Adrenal gland (tissue), 9 donors: ENCODE measurements at regions not wholly inside any gene's neighbourhood (a gene's known extent, or its start where the extent isn't known, plus 50 kb on each side); places are given as distances from the start of the nearest gene placed in this dataset.
"Not testable (repeated sequence)": the region's sequence is repeated elsewhere in the genome, so short reads cannot be mapped to it uniquely, and the experiment has no call there.

Source experiments
- DNase-seq, 7 donors: peaks; one replicate each; pipeline ENCODE4 v3.0.0-alpha.2; 2019 to 2020
- H3K27ac ChIP-seq, 5 donors: fragments of 200-600 bp; sonication (generic) in 4 of 5; 1 replicate in 3 of 5; 2 replicates in 2 of 5; pipeline versions ENCODE4 v1.5.1 to v1.8.0; 2016 to 2020; ENCODE audit warnings: mild to moderate bottlenecking in 1 of 5
- H3K27me3 ChIP-seq: fragments of 200-600 bp; 2 replicates; pipeline ENCODE4 v1.8.0; 2021
- H3K36me3 ChIP-seq, 2 donors: fragments of 200-600 bp; replicated peaks in 1 of 2; 1 replicate in 1 of 2; 2 replicates in 1 of 2; pipeline versions ENCODE4 v1.5.1 to v1.8.0; 2018 to 2022
- H3K4me1 ChIP-seq, 2 donors: fragments of 200-600 bp; replicated peaks in 1 of 2; 1 replicate in 1 of 2; 2 replicates in 1 of 2; pipeline versions ENCODE4 v1.5.1 to v1.8.0; 2018 to 2021
- H3K4me3 ChIP-seq, 4 donors: fragments of 200-600 bp; sonication (generic) in 3 of 4; one replicate each; pipeline ENCODE4 v1.5.1; 2016 to 2018
- H3K9me3 ChIP-seq, 3 donors: fragments of 200-600 bp; sonication (generic) in 1 of 3; replicated peaks in 1 of 3; 1 replicate in 2 of 3; 2 replicates in 1 of 3; pipeline versions ENCODE4 v1.5.1 to v1.8.0; 2016 to 2021
- POLR2A ChIP-seq, 2 donors: fragments of 450-650 bp; IDR thresholded peaks; one replicate each; pipeline ENCODE4 v1.6.1; 2017; ENCODE audit warnings: antibody characterized with exemption in 2 of 2, mild to moderate bottlenecking in 2 of 2, moderate library complexity in 1 of 2
- WGBS, 4 donors: extraction: QIAGEN DNeasy Blood & Tissue Kit in 2 of 4; methylation state at CpG; one replicate each; pipeline versions ENCODE4 v1.1.5 to v1.1.7; 2013 to 2017; 5-methylcytosine and 5-hydroxymethylcytosine counted together
- intact Hi-C, 2 donors: fragments of 100-400 bp; cut with DNase I; formaldehyde crosslinking; loops; one replicate each; pipeline versions ENCODE4 v1.14.1 to v1.15.0; 2022 to 2023
- TF ChIP-seq, protein P1 (sequence below), 6 experiments: fragments of 450-650 bp in 4 of 6; fragments of 200-600 bp in 2 of 6; sonication (generic) in 1 of 6; IDR thresholded peaks; 1 replicate in 5 of 6; 2 replicates in 1 of 6; pipeline versions ENCODE4 v1.5.1 to v1.8.0; 2016 to 2021; ENCODE audit warnings: antibody characterized with exemption in 6 of 6, mild to moderate bottlenecking in 2 of 6, moderate library complexity in 1 of 6
- donor health status: healthy with polysubstance abuse.
- donor health status: Bipolar disorder and iron deficiency.
- donor health status: DM: yes; HTN: yes; CAD: no.
- donor health status: DM: no; HTN: no; CAD: no.
- donor health status: DM: no; HTN: no; CAD: no.

DNA sequence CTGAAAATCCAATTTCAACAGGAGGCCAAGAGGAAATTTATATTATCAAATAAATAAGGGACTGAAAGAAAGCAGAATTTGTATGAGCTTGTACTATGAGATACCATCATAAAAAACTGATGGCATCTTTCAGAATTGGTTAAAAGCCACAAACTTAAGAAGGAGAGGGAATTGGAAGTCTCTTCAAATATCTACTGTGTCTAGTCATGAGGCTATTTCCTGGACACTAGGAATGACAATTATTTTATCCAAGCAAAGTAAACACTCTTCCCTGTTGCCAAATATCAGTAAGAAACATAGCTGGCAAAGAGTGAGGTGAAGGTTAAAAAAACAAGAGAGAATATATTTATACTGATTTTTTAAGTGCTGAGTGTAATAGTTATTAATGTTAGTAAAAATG is 101.5 kb upstream of the ARRDC3 start:
- Histone ChIP-seq H3K27ac (no peak overlapping the region), H3K9me3 (no peaks in the 10 kb centered on the region), H3K27me3 (no peaks in the 10 kb centered on the region), H3K4me1 (no peaks in the 10 kb centered on the region), H3K36me3 (no peaks in the 10 kb centered on the region), H3K4me3 (no peak overlapping the region)
- no peak for DNase-seq
- intact Hi-C loops, result no loop called here
- no peak for TF ChIP-seq POLR2A (IDR thresholded peaks at IDR 0.05)
- TF ChIP-seq, protein P1, sequence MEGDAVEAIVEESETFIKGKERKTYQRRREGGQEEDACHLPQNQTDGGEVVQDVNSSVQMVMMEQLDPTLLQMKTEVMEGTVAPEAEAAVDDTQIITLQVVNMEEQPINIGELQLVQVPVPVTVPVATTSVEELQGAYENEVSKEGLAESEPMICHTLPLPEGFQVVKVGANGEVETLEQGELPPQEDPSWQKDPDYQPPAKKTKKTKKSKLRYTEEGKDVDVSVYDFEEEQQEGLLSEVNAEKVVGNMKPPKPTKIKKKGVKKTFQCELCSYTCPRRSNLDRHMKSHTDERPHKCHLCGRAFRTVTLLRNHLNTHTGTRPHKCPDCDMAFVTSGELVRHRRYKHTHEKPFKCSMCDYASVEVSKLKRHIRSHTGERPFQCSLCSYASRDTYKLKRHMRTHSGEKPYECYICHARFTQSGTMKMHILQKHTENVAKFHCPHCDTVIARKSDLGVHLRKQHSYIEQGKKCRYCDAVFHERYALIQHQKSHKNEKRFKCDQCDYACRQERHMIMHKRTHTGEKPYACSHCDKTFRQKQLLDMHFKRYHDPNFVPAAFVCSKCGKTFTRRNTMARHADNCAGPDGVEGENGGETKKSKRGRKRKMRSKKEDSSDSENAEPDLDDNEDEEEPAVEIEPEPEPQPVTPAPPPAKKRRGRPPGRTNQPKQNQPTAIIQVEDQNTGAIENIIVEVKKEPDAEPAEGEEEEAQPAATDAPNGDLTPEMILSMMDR (IDR thresholded peaks at IDR 0.05), result no peak

DNA sequence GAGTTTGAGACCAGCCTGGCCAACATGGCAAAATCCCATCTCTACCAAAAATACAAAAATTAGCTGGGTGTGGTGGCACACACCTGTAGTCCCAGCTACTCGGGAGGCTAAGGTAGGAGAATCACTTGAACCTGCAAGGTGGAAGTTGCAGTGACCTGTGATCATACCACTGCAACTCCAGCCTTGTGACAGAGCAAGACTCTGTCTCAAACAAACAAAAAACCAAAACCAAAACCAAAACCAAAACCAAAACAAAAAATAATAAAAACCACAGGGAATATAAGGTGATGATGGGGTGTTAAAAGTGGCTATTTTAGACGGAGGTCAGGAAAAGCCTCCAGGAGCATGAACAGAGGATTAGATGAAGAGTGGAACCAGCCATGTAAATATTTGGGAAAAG is 96.3 kb upstream of the ARRDC3 start:
- H3K9me3 ChIP-seq, H3K36me3 ChIP-seq, intact Hi-C loops, H3K27me3 ChIP-seq, H3K27ac ChIP-seq, DNase-seq, H3K4me3 ChIP-seq, H3K4me1 ChIP-seq: not testable (repeated sequence)
- 49 to 73% (median 62%) methylated on average over 2 of the region's 2 CpGs for WGBS, 4 donors

DNA sequence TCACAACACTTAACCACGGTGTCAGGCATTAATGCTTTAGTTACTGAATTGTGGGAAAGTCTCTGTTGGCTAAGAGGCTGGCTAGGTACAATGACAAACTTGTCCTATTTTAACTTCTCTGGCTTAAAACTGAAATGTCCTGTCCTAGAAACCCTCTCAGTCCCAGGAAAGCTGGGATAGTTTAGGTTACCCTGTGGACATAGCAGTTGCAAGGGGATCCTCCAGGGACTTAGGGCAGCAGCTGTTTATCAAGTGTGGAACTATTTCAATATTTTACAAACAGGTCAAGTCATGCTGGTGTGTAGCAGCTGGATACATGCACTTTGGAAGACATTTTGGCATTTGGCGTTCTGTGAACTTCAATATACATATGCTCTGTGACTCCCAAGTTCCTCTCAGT is 95.0 kb upstream of the ARRDC3 start:
- Histone ChIP-seq H3K27me3 (no peaks in the 10 kb centered on the region), H3K9me3 (no peaks in the 10 kb centered on the region), H3K4me3 (no peak overlapping the region), H3K4me1 (no peaks in the 10 kb centered on the region), H3K27ac (no peak overlapping the region), H3K36me3 (no peaks in the 10 kb centered on the region)
- TF ChIP-seq POLR2A (IDR thresholded peaks at IDR 0.05), result no peak
- TF ChIP-seq, protein P1 (IDR thresholded peaks at IDR 0.05), result no peak
- intact Hi-C loops, result no loop called here
- DNase-seq, result no peak
- WGBS, 4 donors, result 65 to 90% (median 86%) methylated on average over 2 of the region's 2 CpGs

DNA sequence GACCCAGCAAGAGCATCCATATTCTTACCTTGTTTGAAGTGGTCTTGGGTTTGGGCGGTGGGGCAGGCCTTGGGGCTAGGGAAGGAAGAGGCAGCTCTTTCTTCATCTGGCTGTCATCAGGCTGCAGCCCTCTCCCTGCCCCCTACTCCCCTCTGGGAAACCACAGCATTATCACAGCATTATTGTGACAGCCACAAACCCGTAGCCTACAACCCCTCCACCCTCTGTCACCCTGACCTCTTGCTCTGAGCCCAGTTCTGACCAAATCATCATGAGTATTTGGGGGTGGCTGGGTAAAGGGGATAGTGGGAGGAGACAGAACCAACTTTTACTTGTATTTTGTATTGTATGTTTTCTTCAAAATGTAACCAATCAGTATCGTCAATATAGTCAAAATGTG is 94.3 kb upstream of the ARRDC3 start:
- Histone ChIP-seq H3K27ac (no peak overlapping the region), H3K4me1 (no peaks in the 10 kb centered on the region), H3K9me3 (no peaks in the 10 kb centered on the region), H3K4me3 (no peak overlapping the region), H3K27me3 (no peaks in the 10 kb centered on the region), H3K36me3 (no peaks in the 10 kb centered on the region)
- intact Hi-C loops, result no loop called here
- DNase-seq, result no peak
- 84 to 89% (median 85%) methylated on average over 3 of the region's 3 CpGs for WGBS, 4 donors
- TF ChIP-seq, protein P1 (IDR thresholded peaks at IDR 0.05), result no peak
- no peak for TF ChIP-seq POLR2A (IDR thresholded peaks at IDR 0.05)

DNA sequence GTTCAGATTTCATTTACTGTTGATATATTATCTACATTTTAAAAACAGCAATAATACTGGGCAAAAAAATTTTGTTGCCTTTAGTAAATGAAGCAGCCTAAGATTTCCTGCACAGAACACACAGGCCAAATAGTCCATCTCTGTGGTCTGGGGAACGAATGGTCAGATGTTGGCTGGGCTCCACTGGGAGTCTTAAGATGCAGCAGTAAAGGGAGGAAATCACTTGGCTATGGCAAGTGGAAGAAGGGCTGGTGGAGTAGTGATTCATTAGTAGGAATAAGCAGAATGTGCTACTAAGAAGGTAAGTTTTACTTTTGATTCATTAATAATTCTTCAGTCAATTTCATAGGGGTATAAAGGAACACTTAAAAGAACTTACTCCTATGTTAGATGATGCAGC is 91.1 kb upstream of the ARRDC3 start:
- Histone ChIP-seq H3K4me3 (no peak overlapping the region), H3K27ac (no peak overlapping the region), H3K4me1 (no peaks in the 10 kb centered on the region), H3K36me3 (no peaks in the 10 kb centered on the region), H3K27me3 (no peaks in the 10 kb centered on the region), H3K9me3 (no peaks in the 10 kb centered on the region)
- intact Hi-C loops, result no loop called here
- DNase-seq, result no peak
- TF ChIP-seq POLR2A (IDR thresholded peaks at IDR 0.05), result no peak
- TF ChIP-seq, protein P1 (IDR thresholded peaks at IDR 0.05), result no peak
- WGBS, 4 donors, result 33 to 48% (median 40%) methylated on average over 1 of the region's 1 CpG
